Colon (tissue), 2 donors: ENCODE measurements at regions not wholly inside any gene's neighbourhood (a gene's known extent, or its start where the extent isn't known, plus 50 kb on each side); places are given as distances from the start of the nearest gene placed in this dataset.
"Not testable (repeated sequence)": the region's sequence is repeated elsewhere in the genome, so short reads cannot be mapped to it uniquely, and the experiment has no call there.

ENCODE experiments used
- FAIRE-seq: peaks from 2 replicates; lab custom pipeline; 2012; peaks lifted over from hg19 to GRCh38; lab: Jason Lieb, UNC
- donor health status: control.
- donor health status: control.

DNA sequence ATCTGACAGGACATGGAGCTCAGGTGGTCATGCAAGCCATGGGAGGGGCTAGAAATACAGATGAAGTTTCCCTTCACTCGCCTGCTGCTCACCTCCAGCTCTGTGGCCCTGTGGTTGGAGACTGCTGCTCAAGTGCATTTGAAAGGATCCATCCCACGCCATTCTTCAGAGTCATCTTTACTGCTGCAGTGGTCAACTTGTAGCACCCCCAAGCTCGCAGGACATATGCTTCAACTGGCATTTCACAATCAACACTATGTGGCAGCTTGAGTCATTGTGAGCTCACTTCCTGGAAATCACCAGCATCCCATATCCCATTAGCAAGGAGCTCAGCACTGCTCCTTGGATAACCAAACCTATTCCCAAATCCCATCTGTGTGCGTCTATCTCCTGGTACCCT is 116.2 kb upstream of the TP53BP2 start:
- not testable (repeated sequence) for FAIRE-seq

DNA sequence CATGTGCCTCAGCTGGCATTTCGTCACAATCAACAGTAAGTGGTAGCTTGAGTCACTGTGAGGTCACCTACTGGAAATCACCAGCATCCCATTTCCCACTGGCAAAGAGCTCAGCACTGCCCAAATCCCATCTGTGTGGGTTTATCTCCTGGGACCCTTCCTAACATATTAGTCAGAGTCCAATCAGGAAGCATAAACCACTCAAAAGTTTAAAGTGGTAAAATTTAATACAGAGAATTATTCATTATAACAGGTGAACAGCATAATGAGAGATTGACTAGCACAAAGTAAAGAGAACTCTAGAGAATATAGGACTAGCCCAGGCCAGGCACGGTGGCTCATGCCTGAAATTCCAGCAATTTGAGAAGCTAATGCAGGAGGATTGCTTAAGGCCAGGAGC is 107.1 kb upstream of the TP53BP2 start:
- FAIRE-seq = not testable (repeated sequence)

DNA sequence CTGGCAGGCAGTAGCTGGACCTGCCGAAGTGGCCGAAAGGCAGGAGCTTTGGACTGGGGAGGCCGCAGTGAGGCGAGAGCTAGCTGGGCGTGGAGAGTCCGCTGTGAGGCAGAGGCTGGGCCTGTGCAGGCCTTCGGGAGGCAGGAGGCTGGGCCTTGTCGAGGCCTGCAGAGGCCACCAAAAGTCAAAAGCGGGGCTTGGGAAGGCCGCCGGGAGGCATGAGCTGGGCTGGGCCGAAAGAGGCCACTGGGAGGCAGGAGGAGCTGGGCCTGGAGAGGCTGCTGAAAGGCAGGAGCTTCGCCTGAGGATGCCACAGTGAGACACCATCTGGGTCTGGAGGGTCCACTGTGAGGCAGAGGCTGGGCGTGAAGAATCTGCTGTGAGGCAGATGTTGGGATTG is 105.8 kb upstream of the TP53BP2 start:
- FAIRE-seq = not testable (repeated sequence)

DNA sequence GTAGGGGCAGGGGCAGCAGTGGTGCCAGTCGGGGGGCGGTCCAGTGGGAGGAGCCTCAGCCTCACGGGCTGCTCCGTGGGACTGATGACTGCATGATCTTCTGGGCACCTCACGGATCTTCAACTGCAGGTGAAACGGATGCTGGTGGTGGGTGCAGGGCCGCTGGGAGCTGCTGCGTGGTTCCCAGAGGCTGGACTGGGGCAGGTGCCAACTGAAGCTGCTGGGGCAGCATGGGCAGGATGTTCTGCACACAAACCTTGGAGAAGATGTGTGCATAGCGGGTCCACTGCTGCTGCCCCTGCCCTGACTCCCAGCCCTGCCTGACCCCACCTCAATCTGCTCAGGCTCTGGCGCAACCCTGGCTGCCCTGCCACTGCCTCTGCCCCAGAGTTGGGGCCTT is 104.2 kb upstream of the TP53BP2 start:
- FAIRE-seq = not testable (repeated sequence)

DNA sequence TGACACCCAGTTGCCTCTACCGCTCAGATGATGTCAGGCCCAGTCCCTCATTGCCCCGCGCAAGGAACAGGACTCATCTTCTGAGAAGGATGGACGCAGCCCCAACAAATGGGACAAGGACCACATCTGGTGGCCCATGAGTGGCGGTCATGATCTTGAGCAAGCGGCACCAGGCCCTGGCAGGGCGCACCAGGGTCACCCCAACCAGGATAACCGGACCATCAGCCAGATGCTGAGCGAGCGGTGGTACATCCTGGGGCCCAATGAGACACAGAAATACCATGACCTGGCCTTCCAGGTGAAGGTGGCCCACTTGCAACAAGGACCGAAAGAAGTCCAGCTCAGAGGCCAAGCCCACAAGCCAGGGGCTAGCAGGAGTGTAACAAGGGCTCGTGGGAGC is 102.3 kb upstream of the TP53BP2 start:
- not testable (repeated sequence) for FAIRE-seq

DNA sequence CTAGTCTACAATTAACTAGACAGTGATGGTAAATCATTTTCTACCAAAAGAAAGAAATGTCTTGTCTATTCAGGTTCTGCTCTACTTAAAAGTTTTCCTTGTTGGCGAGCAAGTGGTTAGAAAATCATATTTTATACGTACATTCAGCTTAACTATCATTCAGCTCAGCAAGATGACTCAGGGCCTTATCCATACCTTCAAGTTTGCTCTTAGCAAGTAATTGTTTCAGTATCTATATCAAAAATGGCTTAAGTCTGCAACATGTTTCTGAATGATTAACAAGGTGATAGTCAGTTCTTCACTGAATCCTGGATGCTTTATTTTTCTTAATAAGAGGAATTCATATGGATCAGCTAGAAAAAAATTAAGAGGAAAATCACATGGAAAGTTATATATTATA is 90.8 kb upstream of the TP53BP2 start:
- FAIRE-seq = not testable (repeated sequence)

DNA sequence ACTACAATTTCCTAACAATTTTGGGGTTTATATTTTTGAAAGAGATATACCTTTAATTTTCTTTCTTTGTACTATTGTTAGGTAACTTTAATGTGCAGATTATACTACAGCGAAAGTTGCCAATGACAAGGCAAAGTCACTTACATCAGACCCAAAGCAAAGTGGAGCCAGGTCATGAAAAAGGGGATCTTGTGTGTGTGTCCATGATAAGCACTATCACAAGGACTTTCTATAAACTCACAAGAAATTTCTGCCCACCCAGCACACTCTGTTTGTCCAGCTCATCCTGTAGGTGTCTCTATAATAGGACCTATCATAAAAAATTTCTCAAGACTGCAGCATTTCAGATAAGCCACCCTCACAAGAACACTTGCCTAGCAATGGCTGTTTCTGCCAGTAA is 85.7 kb upstream of the TP53BP2 start:
- not testable (repeated sequence) for FAIRE-seq

DNA sequence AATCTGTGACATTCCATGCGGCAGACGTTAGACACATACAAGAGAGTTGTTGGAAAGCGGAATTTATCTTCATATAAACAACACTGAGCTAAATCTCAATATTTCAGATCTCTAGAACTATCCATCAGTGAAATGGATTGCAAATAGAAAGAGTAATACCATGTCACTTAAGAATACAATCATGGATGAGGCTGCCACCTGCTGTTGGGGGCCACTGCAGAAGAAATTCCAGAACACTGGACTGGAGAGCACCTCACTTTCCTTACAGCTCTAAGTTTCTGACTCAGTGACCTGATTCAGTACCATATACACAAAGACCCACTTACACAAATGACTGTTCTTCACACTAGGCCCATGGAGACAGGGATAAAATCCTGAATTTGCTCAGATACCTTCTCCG is 75.1 kb upstream of the TP53BP2 start:
- not testable (repeated sequence) for FAIRE-seq

DNA sequence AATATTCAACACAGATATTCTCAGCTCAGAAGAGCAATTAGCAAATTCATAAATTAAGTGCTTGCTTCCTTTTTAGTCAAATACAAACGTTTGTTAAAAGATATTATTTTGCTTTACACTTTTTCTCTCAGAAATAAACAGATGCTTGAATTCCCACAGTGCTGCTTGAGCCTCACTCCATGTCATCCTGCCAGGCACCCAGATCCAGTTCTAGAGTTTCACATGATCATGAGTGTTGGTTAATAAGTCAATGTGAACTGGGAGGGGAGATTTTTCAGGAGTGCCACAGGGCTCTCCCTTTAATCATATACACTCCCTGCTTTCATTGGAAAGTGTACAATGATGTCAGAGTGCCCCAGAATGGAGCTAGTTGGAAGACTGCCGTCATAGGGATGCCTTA is 69.7 kb upstream of the TP53BP2 start:
- FAIRE-seq = not testable (repeated sequence)

DNA sequence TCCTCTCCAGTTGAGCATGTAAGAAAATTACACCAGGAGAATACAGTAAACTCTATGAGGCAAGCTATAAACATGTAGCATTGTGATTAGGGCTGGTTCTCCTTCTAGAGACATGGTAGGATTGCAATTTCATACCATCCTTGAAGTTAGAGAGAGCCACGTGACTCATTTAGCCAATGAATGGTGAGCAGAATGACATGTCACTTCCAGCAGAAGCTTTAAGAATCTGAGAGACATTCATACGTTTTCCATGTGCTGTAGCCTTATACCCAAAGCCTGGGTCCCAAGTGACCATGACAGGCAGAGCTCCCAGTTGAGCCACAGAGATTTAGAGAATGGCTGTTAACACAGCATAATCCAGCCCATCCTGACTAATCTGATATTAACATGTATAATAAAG is 68.0 kb upstream of the TP53BP2 start:
- FAIRE-seq = not testable (repeated sequence)

DNA sequence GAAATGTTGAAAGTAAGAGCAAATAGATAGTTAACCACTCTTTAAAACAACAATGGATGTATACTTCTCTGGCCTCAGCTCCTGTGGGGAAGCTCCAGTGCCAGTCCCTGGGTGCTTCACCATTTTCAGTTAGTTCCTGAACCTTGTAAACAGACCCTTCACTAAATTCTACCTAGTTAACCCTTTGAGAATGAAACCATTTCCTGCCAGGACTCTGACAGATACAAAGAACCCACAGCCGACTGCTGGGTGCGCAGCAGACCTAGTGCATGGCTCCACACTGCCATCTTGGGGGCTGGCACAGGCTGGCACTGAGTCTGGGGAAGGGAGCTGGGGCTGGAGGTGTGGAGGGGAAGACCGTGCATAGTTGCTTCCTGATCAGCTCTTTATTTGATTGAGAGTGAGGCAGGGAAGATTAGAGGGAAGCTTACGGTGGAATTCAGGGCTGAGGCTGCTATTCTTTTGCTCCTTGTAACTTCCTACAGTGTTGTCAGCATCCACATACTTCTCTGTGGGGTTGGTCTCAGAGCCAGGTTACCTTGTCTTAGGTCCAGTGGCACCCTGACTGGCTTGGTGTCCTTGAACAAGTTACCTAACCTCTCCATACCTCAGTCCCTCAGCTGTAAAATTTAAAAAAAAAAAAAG is 62.3 kb upstream of the TP53BP2 start:
- not testable (repeated sequence) for FAIRE-seq

DNA sequence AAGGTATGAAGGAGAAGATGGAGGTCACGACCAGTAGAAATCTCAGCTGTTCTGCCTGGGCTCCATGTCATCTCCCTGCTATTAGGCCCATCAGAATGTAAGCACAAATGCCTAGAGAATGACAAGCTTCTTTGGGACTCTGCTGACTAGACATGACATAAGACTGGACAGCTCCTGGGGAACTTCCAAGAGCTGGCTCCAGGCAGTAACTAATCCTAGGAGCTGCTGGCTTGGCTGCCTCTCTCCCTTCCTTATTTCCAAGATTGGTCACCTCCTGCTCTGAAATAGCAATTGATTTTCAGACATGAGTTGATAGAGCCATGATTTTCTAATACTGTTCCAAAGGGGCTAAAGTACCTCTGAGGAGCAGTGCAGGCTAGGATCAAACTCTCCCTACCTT is 57.5 kb upstream of the TP53BP2 start:
- FAIRE-seq = not testable (repeated sequence)

DNA sequence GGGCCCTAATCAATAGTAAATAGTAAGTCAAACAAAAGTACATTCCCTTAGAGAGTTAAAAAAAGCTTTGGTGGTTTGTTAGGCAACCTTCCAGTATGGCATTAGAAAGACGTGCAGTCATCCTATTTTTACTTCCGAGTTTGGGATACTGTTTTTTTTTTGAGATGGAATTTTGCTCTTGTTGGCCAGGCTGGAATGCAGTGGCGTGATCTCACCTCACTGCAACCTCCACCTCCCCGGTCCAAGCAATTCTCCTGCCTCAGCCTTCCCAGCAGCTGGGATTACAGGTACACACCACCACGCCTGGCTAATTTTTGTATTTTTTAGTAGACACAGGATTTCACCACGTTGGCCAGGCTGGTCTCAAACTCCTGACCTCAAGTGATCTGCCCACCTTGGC is 54.0 kb upstream of the TP53BP2 start:
- not testable (repeated sequence) for FAIRE-seq

DNA sequence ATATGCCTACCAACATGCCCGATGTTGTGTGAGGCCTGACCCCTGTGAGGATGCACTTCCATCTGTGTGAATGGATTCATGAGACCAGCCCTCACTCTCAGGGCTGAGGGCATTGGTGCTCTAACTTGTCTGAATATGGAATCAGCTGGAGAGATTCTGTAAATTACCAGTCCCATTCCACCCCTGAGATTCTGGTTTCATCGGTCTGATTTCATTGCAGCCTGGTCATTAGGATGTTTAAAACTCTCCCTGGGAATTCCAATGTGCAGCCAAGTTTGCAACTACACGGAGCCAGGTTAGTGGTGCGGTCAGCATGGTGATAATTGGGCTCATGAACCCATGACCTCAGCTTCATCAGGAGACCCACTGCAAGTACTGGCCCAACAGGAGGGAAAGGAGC is 51.4 kb upstream of the TP53BP2 start:
- not testable (repeated sequence) for FAIRE-seq

DNA sequence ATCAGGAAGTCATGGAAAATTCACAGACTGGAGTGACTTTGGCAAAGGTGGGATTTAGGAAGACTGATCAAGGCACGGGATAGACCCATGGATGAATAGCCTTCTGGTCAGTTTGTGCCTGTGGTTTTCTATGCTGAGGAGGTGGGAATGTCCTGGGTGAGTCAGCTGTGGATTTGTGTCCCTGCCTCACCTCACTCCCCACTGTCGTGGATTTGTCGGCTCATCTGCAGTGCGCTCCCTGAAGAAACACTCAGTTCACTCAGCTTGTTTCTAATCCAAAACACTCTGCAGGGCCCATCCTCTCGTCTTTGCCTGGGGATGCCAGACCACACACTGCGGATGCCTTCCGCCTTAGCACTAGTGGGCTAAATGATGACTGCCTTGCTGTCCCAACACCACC is 50.2 kb upstream of the TP53BP2 start:
- not testable (repeated sequence) for FAIRE-seq
